Testis (tissue), 2 donors: ENCODE measurements at regions not wholly inside any gene's neighbourhood (a gene's known extent, or its start where the extent isn't known, plus 50 kb on each side); places are given as distances from the start of the nearest gene placed in this dataset.
A peak's percentile ranks its signal among the peaks of the same experiment; 100 is the strongest.

Experiments used
- DNase-seq: peaks from one replicate; pipeline ENCODE4 v3.0.0-alpha.2; 2019
- H3K27ac ChIP-seq, 2 donors: fragments of 200-600 bp; sonication (generic); one replicate each; pipeline ENCODE4 v1.5.1; 2019
- H3K27me3 ChIP-seq: fragments of 200-600 bp; sonication (generic); one replicate; pipeline ENCODE4 v1.5.1; 2019
- H3K36me3 ChIP-seq: fragments of 200-600 bp; sonication (generic); one replicate; pipeline ENCODE4 v1.5.1; 2017; ENCODE audit warnings: low read depth; ENCODE audit errors: missing control alignments
- H3K4me1 ChIP-seq: fragments of 200-600 bp; sonication (generic); one replicate; pipeline ENCODE4 v1.5.1; 2019
- H3K4me3 ChIP-seq, 2 donors: fragments of 200-600 bp; sonication (generic); one replicate each; pipeline ENCODE4 v1.5.1; 2017 to 2019
- H3K9me3 ChIP-seq: fragments of 200-600 bp; sonication (generic); one replicate; pipeline ENCODE4 v1.5.1; 2017
- CTCF ChIP-seq, 3 experiments: fragments of 450-650 bp in 2 of 3; fragments of 200-600 bp in 1 of 3; sonication (generic) in 1 of 3; IDR thresholded peaks; one replicate each; pipeline ENCODE4 v1.5.1; 2016 to 2019; ENCODE audit warnings: antibody characterized with exemption in 3 of 3, mild to moderate bottlenecking in 2 of 3, moderate library complexity in 1 of 3
- POLR2A ChIP-seq: fragments of 450-650 bp; IDR thresholded peaks from one replicate; pipeline ENCODE4 v1.6.1; 2017; ENCODE audit warnings: antibody characterized with exemption, mild to moderate bottlenecking, moderate library complexity
- WGBS, 2 donors: methylation state at CpG; one replicate each; pipeline ENCODE4 v1.1.5; 2018; 5-methylcytosine and 5-hydroxymethylcytosine counted together
- intact Hi-C: fragments of 100-400 bp; cut with DNase I; formaldehyde crosslinking; loops from one replicate; pipeline ENCODE4 v1.15.1; 2023; ENCODE audit warnings: low total_unique reads

DNA sequence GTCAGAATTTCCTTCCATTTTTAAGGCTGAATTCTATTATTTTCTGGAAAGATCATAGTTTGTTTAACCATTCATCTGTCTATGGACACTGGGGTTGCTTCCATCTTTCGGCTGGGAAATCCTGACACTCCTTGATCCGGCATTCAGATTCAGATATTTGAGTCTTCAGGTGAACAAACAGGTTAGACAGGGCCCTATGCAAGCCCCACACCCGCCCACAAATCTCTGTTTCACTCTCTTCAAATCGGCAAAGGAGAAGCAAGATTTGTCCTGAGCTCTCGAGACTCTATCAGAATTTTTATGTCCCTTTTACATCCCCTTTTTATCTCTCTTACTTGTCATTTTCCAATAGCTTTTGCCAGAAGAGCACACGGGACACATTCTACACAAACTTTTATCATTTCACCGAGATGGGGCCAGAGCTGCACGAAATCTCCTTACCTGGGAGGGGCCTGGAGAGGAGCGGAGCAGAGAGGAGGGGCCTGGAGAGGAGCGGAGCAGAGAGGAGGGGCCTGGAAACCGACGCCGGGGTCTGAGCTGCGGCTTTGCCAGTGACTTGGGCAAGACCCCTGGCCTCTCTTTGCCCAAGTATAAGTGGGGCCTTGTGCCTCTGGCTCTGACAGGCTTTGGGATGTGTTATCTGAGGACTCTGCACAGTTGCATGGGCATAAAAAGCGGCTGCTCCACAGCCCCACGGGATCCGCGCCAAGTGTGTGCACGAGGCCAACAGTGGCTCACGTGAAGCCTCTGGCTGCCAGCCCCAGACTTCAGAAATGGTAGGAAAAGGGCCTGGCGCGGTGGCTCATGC, 54.3 kb upstream of the RBFOX3 start:
- Histone ChIP-seq H3K9me3 (no peaks in the 10 kb centered on the region), H3K27me3 (no peaks in the 10 kb centered on the region), H3K27ac (peak overlapping the region in 1 of 2 donors; percentile 8), H3K4me3 (no peak overlapping the region), H3K4me1 (no peaks in the 10 kb centered on the region), H3K36me3 (no peaks in the 10 kb centered on the region)
- no peak for TF ChIP-seq POLR2A
- TF ChIP-seq CTCF (IDR thresholded peaks at IDR 0.05) = no peak
- intact Hi-C loops = no loop called here
- peak; percentile 85 for DNase-seq
- 11% methylated on average over 17 to 22 of the region's 22 CpGs for WGBS, 2 donors

GRCh38 chr17:79661292-79662041, 50.6 kb upstream of the RBFOX3 start:
- H3K27ac ChIP-seq = no peak overlapping the region
- no peaks in the 10 kb centered on the region for H3K36me3 ChIP-seq
- intact Hi-C loops = no loop called here
- H3K4me1 ChIP-seq = peaks cover 4% of the 10 kb centered on the region
- DNase-seq = no peak
- no peak overlapping the region for H3K4me3 ChIP-seq
- no peaks in the 10 kb centered on the region for H3K9me3 ChIP-seq
- TF ChIP-seq CTCF (IDR thresholded peaks at IDR 0.05) (no peak), POLR2A (no peak)
- H3K27me3 ChIP-seq = no peaks in the 10 kb centered on the region
